ENCODE measurements at regions not wholly inside any gene's neighbourhood (a gene's known extent, or its start where the extent isn't known, plus 50 kb on each side); places are given as distances from the start of the nearest gene placed in this dataset.

DNA sequence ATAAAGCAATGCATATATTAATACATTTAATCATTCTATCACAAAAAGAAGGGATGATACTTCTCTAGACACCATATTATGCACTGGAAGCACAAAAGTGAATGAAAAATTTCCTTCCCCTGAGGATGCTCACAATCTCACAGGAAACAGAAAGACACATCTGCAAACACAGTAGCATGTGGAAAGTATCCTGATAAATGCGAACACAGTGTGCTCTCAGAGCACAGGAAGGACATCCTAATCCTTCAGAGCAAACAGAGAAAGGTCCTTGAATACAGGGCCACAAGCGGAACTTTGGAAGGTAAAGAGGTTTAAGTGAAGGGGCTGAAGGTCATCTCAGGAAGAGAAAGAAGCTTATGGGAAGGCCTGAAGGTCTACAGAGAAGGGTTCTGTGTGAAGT is 524.6 kb upstream of the LRRC4C start:
- Mint-ChIP-seq H3K4me1 (no peaks in the 10 kb centered on the region), H3K9me3 (peaks cover 2% of the 10 kb centered on the region), H3K27ac (no peak overlapping the region), H3K4me3 (no peak overlapping the region), H3K27me3 (no peaks in the 10 kb centered on the region), H3K36me3 (no peaks in the 10 kb centered on the region)
- ATAC-seq (ENCODE audit: low read depth) (no peak), DNase-seq (ENCODE audit: low spot score in 2 of 2) (no peak)

- H3K36me3 Mint-ChIP-seq = no peaks in the 10 kb centered on the region
- H3K9me3 Mint-ChIP-seq = no peaks in the 10 kb centered on the region
- no peaks in the 10 kb centered on the region for H3K4me1 Mint-ChIP-seq
- no peaks in the 10 kb centered on the region for H3K27me3 Mint-ChIP-seq
- H3K27ac Mint-ChIP-seq = no peak overlapping the region
- no peak overlapping the region for H3K4me3 Mint-ChIP-seq
- DNase-seq (ENCODE audit: low spot score in 2 of 2) (no peak), ATAC-seq (ENCODE audit: low read depth) (no peak)
Observed at GRCh38 chr11:41985799-41986198, 526.3 kb upstream of the LRRC4C start.

GRCh38 chr11:41988951-41989572 is 529.6 kb upstream of the LRRC4C start:
- Mint-ChIP-seq H3K4me1 (no peaks in the 10 kb centered on the region), H3K4me3 (no peak overlapping the region), H3K27me3 (no peaks in the 10 kb centered on the region), H3K36me3 (no peaks in the 10 kb centered on the region), H3K9me3 (no peaks in the 10 kb centered on the region), H3K27ac (no peak overlapping the region)
- ATAC-seq (ENCODE audit: low read depth) = no peak
- DNase-seq (ENCODE audit: low spot score in 2 of 2) = no peak

DNA sequence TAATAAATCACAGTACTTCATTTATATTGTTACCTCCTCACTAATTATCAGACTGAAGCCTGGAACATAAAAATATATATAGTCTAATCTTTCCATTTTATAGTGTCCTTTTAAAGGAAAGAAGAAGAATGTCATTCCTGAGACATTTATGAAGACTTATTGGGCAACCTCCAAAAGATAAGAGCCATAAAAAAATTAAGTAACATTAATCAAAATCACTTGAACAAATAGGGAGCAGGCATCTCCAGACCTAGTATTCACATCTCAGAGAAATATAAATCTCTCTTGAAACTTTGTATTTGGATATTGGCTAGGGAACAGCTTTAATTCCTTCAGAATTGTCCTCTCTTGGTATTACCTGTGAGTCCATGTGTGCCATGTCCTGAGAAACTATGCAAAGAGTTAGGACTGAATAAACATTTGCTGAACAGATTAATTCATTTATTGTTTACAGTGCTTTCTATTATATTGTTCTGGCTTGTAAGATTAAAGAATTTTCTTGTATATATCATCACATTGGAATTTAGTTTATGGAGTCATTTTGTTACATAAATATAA is 530.5 kb upstream of the LRRC4C start:
- Mint-ChIP-seq H3K27me3 (no peaks in the 10 kb centered on the region), H3K9me3 (no peaks in the 10 kb centered on the region), H3K36me3 (no peaks in the 10 kb centered on the region), H3K27ac (no peak overlapping the region), H3K4me1 (no peaks in the 10 kb centered on the region), H3K4me3 (no peak overlapping the region)
- no peak for ATAC-seq (ENCODE audit: low read depth)
- no peak for DNase-seq (ENCODE audit: low spot score in 2 of 2)

DNA sequence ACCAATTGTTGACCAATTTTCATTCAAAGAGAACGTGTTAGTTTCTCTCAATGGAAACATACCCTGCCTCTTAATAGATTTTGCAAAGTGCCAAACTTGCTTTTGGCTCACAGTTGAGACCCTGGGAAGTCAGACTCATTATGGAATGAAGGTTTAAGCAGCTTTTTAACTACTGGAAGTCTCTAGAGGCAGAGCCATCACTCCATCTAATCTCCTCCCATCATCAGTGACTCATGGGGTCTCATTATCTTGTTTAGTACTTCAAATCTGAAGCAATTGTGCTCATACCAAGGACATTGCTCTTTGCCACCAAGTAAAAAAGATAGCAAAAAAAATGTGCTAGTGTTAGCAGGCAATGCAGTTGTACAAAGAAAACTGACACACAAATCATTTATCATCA is 537.1 kb upstream of the LRRC4C start:
- ATAC-seq (ENCODE audit: low read depth) (no peak), DNase-seq (ENCODE audit: low spot score in 2 of 2) (no peak)
- no peak overlapping the region for H3K4me3 Mint-ChIP-seq
- H3K36me3 Mint-ChIP-seq = no peaks in the 10 kb centered on the region
- no peaks in the 10 kb centered on the region for H3K9me3 Mint-ChIP-seq
- H3K27me3 Mint-ChIP-seq = no peaks in the 10 kb centered on the region
- H3K4me1 Mint-ChIP-seq = no peaks in the 10 kb centered on the region
- no peak overlapping the region for H3K27ac Mint-ChIP-seq

DNA sequence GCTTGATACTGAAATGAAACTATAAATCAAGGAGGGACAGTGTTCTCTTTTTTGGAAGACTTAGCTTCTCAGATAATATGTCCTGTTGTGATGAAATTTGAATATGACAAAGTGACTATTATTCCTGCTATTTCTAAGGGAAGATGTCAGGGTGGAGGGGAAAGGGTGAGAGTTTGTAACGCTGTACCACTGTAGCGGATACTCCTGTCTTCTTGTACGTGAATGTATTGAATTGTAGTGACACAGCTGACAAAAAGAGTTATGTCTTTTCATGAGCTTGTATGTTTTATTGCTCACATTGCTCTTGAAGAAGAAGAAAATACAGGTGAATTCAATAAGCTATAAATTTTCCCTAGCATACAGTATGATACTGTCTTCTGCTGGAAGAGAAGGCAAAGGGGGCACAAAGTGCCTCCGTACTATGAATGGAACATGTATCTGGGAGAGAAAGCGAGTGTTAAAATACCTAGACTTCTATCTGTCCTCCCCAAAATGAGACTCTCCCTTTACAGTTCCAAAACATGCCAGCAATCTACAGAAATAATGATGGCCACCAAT is 538.5 kb upstream of the LRRC4C start:
- Mint-ChIP-seq H3K4me3 (no peak overlapping the region), H3K4me1 (no peaks in the 10 kb centered on the region), H3K27me3 (no peaks in the 10 kb centered on the region), H3K27ac (no peak overlapping the region), H3K36me3 (no peaks in the 10 kb centered on the region), H3K9me3 (no peaks in the 10 kb centered on the region)
- ATAC-seq (ENCODE audit: low read depth) = no peak
- DNase-seq (ENCODE audit: low spot score in 2 of 2) = no peak

GRCh38 chr11:41999066-41999465 is 539.6 kb upstream of the LRRC4C start:
- no peak for DNase-seq (ENCODE audit: low spot score in 2 of 2)
- Mint-ChIP-seq H3K36me3 (no peaks in the 10 kb centered on the region), H3K27ac (no peak overlapping the region), H3K27me3 (no peaks in the 10 kb centered on the region), H3K4me3 (no peak overlapping the region), H3K9me3 (no peaks in the 10 kb centered on the region), H3K4me1 (no peaks in the 10 kb centered on the region)
- no peak for ATAC-seq (ENCODE audit: low read depth)

- Mint-ChIP-seq H3K36me3 (no peaks in the 10 kb centered on the region), H3K4me3 (no peak overlapping the region), H3K4me1 (no peaks in the 10 kb centered on the region), H3K9me3 (peaks cover 6% of the 10 kb centered on the region), H3K27ac (no peak overlapping the region), H3K27me3 (no peaks in the 10 kb centered on the region)
- ATAC-seq (ENCODE audit: low read depth) (no peak), DNase-seq (ENCODE audit: low spot score in 2 of 2) (no peak)
Observed at GRCh38 chr11:42003801-42004200, 544.3 kb upstream of the LRRC4C start.

- no peak for ATAC-seq (ENCODE audit: low read depth)
- Mint-ChIP-seq H3K27ac (no peak overlapping the region), H3K27me3 (no peaks in the 10 kb centered on the region), H3K4me1 (no peaks in the 10 kb centered on the region), H3K4me3 (no peak overlapping the region), H3K9me3 (peaks cover 6% of the 10 kb centered on the region), H3K36me3 (no peaks in the 10 kb centered on the region)
- DNase-seq (ENCODE audit: low spot score in 2 of 2) = no peak
Observed at GRCh38 chr11:42006766-42007165, 547.3 kb upstream of the LRRC4C start.

DNA sequence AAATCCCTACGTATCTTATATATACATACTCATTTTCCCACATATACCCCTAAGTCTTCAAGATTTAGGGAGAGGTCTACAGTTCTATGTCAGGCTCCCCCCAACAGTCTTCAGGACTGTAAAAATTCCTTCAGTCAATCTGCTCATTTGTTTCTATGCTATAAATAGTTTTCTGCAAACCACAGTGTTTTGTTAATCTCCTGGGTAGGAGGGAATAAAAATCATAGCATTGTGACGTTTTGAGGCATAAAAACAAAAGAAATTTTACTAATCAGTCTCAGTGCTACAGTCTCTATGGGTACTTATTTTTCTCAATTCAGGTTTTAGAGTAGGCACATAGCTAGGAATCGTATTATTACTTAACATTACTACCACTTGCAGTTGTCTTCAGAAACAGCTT is 552.8 kb upstream of the LRRC4C start:
- no peak for DNase-seq (ENCODE audit: low spot score in 2 of 2)
- no peak for ATAC-seq (ENCODE audit: low read depth)
- no peak overlapping the region for H3K27ac Mint-ChIP-seq
- H3K4me1 Mint-ChIP-seq = no peaks in the 10 kb centered on the region
- H3K9me3 Mint-ChIP-seq = peaks cover under 1% of the 10 kb centered on the region
- H3K27me3 Mint-ChIP-seq = no peaks in the 10 kb centered on the region
- H3K36me3 Mint-ChIP-seq = no peaks in the 10 kb centered on the region
- H3K4me3 Mint-ChIP-seq = no peak overlapping the region

DNA sequence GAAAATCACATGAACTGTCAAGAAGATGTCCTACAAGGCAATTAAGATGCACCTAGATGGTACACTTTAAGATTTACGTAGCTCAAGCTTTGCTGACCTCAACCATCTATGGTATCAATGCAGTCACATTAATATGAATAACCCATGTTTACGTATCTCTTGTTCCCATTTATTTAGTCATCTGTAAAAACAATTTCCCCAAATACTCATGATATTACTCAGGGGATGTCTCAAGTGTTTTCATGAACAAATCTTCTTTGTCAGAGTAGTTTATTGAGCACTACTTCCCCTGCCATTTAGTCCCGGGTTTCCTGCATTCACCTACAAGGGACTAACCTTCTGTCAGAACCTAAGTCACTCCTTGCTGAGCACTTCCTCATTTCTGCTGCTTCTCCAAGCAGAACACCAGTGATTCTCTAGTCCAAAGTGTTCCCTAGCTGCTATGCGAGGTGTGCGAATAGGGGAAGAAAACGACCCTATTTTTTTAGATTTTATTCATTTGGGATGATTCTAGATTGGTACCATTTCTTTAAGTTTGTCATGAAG is 554.3 kb upstream of the LRRC4C start:
- Mint-ChIP-seq H3K27ac (no peak overlapping the region), H3K4me1 (no peaks in the 10 kb centered on the region), H3K4me3 (no peak overlapping the region), H3K27me3 (no peaks in the 10 kb centered on the region), H3K36me3 (no peaks in the 10 kb centered on the region), H3K9me3 (no peaks in the 10 kb centered on the region)
- DNase-seq (ENCODE audit: low spot score in 2 of 2) = no peak
- ATAC-seq (ENCODE audit: low read depth) = no peak

- no peaks in the 10 kb centered on the region for H3K4me1 Mint-ChIP-seq
- H3K36me3 Mint-ChIP-seq = no peaks in the 10 kb centered on the region
- H3K27me3 Mint-ChIP-seq = no peaks in the 10 kb centered on the region
- no peak overlapping the region for H3K4me3 Mint-ChIP-seq
- no peak overlapping the region for H3K27ac Mint-ChIP-seq
- peaks cover 3% of the 10 kb centered on the region for H3K9me3 Mint-ChIP-seq
- ATAC-seq (ENCODE audit: low read depth) (no peak), DNase-seq (ENCODE audit: low spot score in 2 of 2) (no peak)
Observed at GRCh38 chr11:42021911-42022310, 562.5 kb upstream of the LRRC4C start.

GRCh38 chr11:42023267-42023666 is 563.8 kb upstream of the LRRC4C start:
- DNase-seq (ENCODE audit: low spot score in 2 of 2) = no peak
- Mint-ChIP-seq H3K4me1 (no peaks in the 10 kb centered on the region), H3K4me3 (no peak overlapping the region)

GRCh38 chr11:42025121-42025803 is 565.8 kb upstream of the LRRC4C start:
- H3K27me3 Mint-ChIP-seq = no peaks in the 10 kb centered on the region
- no peak overlapping the region for H3K4me3 Mint-ChIP-seq
- H3K36me3 Mint-ChIP-seq = no peaks in the 10 kb centered on the region
- H3K4me1 Mint-ChIP-seq = no peaks in the 10 kb centered on the region
- H3K27ac Mint-ChIP-seq = no peak overlapping the region
- ATAC-seq (ENCODE audit: low read depth) (no peak), DNase-seq (ENCODE audit: low spot score in 2 of 2) (no peak)
- H3K9me3 Mint-ChIP-seq = peaks cover 4% of the 10 kb centered on the region

More at GRCh38 chr11:42023267-42023666, 563.8 kb upstream of the LRRC4C start:
- Mint-ChIP-seq H3K36me3 (no peaks in the 10 kb centered on the region), H3K27ac (no peak overlapping the region), H3K27me3 (no peaks in the 10 kb centered on the region), H3K9me3 (peaks cover 3% of the 10 kb centered on the region)
- no peak for ATAC-seq (ENCODE audit: low read depth)

Data from memory B cell (primary cell).